ENCODE measurements at regions not wholly inside any gene's neighbourhood (a gene's known extent, or its start where the extent isn't known, plus 50 kb on each side); places are given as distances from the start of the nearest gene placed in this dataset.

DNA sequence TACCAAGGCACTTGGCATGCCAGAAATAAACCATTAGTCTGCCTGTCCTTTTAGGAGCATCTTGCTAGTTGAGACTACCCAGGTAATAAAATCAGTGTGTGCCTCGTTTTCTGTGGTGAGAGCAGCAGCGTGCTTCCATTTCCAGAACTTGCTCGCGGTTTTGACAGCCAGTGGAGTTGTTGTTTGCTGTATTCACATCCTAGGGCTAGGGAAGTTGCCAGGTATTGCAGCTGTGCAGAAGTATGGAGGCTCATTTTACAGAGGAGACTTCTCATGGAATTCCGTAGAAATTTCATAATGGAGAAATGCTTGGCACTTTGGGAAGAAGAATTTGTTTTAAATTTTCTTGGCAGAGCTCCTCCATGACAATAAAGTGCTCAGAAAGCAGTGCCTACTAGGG lies 1355.1 kb upstream of the ZEB2 start:
- H3K4me3 ChIP-seq (ENCODE audit: low read depth, low read length) = no peak overlapping the region
- no peak for DNase-seq (ENCODE audit: low read depth)
- TF ChIP-seq, protein P1, sequence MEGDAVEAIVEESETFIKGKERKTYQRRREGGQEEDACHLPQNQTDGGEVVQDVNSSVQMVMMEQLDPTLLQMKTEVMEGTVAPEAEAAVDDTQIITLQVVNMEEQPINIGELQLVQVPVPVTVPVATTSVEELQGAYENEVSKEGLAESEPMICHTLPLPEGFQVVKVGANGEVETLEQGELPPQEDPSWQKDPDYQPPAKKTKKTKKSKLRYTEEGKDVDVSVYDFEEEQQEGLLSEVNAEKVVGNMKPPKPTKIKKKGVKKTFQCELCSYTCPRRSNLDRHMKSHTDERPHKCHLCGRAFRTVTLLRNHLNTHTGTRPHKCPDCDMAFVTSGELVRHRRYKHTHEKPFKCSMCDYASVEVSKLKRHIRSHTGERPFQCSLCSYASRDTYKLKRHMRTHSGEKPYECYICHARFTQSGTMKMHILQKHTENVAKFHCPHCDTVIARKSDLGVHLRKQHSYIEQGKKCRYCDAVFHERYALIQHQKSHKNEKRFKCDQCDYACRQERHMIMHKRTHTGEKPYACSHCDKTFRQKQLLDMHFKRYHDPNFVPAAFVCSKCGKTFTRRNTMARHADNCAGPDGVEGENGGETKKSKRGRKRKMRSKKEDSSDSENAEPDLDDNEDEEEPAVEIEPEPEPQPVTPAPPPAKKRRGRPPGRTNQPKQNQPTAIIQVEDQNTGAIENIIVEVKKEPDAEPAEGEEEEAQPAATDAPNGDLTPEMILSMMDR (conservative IDR thresholded peaks at IDR 0.05; ENCODE audit: low read depth, low read length) = no peak

DNA sequence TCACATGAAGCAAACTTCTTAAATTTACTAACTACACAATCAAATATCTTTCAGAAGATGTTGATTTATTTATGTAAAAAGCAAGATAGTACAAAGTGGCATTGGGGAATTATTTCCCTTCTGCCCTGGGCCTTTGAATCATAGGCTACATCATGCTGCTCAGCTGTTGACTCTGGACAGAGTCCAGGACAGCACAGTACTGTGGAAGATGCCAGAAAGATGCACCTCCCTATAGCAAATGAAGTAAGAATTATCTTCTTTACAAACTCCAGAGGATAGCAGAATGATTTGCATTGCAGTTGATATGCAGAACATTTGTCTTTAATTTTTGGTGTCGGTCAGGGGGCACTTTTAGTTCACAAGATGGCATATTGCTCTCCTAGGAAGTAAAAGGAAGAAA lies 1354.5 kb upstream of the ZEB2 start:
- no peak for DNase-seq (ENCODE audit: low read depth)
- TF ChIP-seq, protein P1 (conservative IDR thresholded peaks at IDR 0.05; ENCODE audit: low read depth, low read length) = no peak
- no peak overlapping the region for H3K4me3 ChIP-seq (ENCODE audit: low read depth, low read length)

DNA sequence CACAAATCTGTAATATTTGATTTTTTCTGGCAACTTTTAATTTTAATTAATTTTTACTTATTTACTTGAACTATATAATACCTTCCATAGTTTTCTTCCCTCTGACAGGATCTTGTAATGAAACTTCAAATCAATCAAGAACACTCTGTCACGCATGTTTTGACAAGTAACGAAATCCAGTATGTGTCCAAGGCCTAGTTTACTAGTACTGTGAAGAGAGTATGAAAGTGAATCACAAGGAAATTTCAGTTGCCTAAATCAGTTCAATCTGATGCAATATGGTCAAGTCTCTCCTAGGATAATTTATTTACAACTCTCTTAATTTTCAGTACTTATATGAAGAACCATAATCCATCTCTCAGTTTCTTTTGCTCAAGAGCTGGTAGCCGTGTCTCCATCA lies 1344.6 kb upstream of the ZEB2 start:
- no peak for DNase-seq (ENCODE audit: low read depth)
- TF ChIP-seq, protein P1 (conservative IDR thresholded peaks at IDR 0.05; ENCODE audit: low read depth, low read length) = no peak
- no peak overlapping the region for H3K4me3 ChIP-seq (ENCODE audit: low read depth, low read length)

DNA sequence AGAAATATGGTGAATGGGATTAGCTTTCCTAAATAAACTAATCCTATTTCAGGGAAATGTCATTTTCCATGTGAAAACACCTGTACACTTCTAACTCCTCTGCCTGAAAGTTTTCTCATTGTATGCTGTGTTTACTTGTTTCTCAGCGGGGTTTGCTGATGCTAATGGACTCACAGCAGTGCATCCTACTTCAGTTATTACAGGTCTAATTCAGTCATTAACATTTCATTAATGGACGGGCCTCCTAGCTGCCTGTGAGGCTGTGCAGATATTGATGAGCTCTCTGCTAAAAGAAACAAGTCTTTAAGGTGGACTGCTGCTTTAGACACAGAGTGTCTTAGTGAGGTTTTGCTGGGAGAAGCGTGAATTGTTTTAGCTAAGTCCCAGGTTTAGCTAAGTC lies 1342.0 kb upstream of the ZEB2 start:
- TF ChIP-seq, protein P1 (conservative IDR thresholded peaks at IDR 0.05; ENCODE audit: low read depth, low read length) = no peak
- no peak overlapping the region for H3K4me3 ChIP-seq (ENCODE audit: low read depth, low read length)
- DNase-seq (ENCODE audit: low read depth) = no peak

DNA sequence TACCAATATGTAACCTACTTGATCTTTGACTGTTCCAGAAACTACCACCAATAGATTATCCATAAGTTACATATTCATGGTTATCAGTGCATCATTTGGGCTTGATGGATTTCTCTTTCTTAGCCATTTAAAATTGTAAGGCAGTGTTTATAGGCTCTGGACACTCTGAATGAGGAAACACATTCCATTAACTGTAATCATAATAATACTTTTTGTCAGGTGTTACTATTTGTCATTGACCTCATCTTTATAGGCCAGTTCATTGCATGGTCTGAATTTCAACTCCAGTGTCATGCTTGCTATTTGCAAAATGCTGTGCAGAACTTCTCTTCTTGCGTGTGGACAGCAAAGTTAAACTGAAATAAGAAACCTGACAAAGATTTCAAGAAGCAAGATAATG lies 1340.2 kb upstream of the ZEB2 start:
- no peak for DNase-seq (ENCODE audit: low read depth)
- no peak overlapping the region for H3K4me3 ChIP-seq (ENCODE audit: low read depth, low read length)
- TF ChIP-seq, protein P1 (conservative IDR thresholded peaks at IDR 0.05; ENCODE audit: low read depth, low read length) = no peak

DNA sequence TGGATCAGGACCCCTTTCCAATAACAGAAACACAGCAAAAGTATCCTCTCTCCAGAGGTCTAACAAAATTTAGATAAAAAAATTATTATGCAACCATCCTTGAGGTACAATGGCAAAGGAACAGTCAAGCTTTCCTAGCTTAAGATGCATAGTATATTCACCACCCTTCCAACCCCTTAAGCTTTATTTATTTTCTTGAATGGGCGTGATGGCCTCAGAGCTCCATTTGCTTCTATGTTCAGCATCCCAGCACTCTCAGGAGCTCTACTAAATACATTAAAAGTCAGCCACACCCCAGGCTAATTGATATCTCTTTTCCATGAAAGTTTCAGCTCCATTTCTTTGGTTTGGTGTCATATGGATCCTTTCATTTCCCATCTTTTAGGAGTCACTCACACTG lies 1335.2 kb upstream of the ZEB2 start:
- no peak for DNase-seq (ENCODE audit: low read depth)
- TF ChIP-seq, protein P1 (conservative IDR thresholded peaks at IDR 0.05; ENCODE audit: low read depth, low read length) = no peak

DNA sequence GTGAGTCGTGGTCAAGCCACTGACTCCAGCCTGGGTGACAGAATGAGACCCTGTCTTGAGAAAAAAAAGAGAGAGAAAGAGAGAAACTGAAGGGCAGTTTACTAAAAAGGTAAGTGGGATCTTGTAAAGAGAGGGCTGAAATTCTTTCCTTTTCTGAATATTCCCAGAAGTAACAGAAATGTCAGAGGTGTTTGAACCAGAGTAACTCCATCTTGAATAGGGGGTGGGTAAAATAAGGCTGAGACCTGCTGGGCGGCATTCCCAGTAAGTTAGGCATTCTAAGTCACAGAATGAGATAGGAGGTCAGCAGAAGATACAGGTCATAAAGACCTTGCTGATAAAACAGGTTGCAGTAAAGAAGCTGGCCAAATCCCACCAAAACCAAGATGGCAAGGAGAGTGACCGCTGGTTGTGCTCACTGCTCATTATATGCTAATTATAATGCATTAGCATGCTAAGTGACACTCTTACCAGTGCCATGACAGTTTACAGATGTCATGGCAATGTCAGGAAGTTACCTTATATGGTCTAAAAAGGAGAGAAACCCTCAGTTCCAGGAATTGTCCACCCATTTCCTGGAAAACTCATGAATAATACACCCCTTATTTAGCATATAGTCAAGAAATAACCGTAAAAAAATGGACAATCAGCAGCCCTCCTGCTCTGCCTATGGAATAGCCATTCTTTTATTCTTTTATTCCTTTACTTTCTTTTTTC lies 1334.3 kb upstream of the ZEB2 start:
- DNase-seq (ENCODE audit: low read depth) = no peak
- no peak overlapping the region for H3K4me3 ChIP-seq (ENCODE audit: low read depth, low read length)
- TF ChIP-seq, protein P1 (conservative IDR thresholded peaks at IDR 0.05; ENCODE audit: low read depth, low read length) = no peak

More for the DNA sequence above, 1335.2 kb upstream of the ZEB2 start:
- no peak overlapping the region for H3K4me3 ChIP-seq (ENCODE audit: low read depth, low read length)
